ENCODE measurements at regions not wholly inside any gene's neighbourhood (a gene's known extent, or its start where the extent isn't known, plus 50 kb on each side); places are given as distances from the start of the nearest gene placed in this dataset.

DNA sequence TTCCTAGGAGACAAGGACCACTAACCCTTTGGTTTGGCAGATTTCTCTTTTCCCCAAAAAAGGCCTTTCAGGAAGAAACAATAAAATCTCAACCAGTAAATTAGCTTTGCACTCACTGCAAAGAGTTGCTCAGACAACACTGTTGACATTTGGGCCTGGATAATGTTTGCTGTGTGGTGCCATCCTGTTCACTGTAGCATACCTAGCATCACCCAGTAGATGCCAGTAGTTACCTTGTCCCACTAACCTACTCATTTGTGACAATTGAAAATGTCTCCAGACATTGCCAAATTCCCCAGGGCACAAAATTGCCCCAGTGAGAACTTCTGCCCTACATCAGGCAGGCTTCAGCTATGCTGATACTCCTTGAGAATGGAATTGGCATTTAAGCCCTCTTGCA lies 177.0 kb upstream of the ERCC4 start:
- no peak for DNase-seq

DNA sequence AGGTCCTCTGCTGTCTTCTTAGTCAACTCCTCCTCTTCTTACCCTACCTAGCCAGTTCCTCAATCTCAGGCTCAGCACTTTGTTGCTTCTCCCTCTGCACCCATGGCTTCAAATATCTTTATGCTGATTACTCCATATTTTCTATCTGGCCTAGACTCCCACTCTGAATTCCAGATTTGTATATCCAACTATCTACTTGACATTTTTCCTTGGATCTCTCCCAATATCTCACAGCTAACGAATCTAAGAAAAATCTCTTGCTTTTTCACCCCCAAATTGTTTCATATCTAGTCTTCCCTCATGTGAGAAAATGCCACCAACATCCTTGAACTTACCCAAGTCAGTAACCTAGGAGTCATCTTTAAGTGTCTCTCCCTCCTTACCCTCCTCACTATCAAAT lies 176.4 kb upstream of the ERCC4 start:
- no peak for DNase-seq

DNA sequence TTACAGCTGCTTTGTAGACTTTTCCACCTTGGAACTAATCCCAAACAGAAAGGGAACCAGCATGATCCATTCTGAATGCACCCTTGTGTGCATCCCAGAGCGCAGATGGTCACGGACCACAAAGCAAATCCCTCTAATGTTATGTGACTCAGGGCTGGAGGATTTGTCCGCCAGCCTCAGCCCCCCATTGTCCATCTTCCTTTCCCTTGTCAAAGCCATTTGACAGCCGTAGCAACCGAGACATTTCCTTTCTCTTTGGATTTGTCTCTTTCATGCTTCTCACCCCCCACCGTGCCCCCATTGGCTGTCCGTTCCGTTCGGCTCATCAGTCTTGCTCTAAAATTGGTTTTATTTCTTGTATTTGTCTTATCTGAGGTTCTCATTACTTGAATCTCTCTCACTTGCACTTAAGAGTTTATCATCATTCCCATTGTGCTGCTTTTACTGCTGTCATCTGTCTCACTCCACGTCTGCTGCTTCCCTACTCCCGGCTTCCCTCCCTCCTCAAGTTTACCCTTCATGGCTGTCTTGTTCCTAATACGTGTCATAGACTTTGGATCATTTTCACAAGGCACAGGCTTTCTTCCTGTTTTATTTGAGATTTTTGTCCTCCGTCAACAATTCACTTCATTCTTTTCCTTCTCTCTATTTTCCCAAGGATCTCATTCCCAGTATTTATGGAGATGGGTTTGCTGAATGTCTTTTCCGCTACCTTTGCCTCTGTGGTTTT lies 163.4 kb upstream of the ERCC4 start:
- DNase-seq: no peak

DNA sequence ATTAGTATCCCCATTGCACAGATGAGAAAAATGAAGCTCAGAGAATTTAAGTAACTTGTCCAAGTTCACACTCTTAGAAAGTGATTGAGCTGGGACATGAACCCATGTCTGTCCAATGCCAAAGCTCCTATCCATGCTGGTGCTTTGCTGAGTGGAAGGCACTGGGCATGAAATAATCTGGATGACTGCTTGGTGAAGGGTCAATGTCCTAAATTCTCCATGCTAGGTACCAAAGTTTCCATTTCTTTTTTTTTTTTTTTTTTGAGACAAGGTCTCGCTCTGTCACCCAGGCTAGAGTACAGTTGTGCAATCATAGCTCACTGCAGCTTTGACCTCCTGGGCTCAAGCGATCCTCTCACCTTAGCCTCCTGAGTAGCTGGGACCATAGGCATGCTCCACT lies 153.6 kb upstream of the ERCC4 start:
- no peak for DNase-seq

DNA sequence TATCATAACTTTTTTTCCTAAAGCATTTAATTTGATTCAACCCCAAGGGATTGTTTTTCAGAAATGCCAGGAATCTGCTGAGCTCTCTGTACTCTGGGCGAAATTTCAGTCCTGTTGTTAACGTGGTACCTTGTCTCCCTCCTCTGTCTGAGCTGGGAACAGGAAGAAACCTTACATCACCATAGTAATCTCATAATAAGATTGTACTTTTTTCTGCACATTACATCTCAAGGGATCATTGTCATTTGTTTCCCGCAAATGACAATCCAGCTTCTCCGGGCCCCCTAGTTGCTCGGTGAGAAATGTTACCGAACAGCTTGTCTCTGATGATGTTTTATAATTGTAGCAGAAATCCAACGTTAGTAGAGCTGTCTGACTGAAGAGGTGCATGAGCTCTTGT lies 152.7 kb upstream of the ERCC4 start:
- no peak for DNase-seq

DNA sequence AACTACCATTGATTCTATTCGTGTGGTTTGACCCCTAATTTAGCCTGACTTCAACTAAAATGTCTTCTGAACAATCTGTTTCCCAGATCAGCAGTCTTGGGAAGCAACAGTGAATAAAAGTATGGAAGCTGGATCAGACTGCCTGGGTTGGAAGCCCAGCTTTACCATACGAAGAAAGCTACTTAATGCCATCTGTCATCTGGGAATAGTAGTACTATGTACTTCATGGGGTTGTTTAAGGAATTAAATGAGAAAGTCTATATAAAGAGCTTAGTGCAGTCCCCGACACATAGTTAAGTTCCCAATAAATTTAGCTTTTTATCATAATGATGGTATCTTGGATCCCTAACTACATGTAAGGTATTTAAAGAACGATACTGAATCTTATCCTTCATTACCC lies 151.5 kb upstream of the ERCC4 start:
- DNase-seq: no peak

DNA sequence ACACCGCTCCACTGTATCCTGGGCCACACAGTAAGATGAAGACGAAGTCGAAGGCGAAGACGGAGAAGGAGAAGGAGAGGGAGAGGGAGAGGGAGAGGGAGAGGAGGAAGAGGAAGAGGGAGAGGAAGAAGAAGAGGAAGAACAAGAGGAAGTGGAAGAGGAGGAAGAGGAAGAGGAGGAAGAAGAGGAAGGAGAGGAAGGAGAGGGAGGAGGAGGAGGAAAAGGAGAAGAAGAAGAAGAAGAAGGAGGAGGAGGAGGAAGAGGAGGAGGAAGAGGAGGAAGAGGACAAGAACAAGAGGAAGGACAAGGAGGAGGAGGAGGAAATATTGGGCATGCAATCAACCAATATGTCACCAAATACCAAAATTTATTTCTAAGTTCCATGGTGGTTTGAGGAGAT lies 149.5 kb upstream of the ERCC4 start:
- no peak for DNase-seq

DNA sequence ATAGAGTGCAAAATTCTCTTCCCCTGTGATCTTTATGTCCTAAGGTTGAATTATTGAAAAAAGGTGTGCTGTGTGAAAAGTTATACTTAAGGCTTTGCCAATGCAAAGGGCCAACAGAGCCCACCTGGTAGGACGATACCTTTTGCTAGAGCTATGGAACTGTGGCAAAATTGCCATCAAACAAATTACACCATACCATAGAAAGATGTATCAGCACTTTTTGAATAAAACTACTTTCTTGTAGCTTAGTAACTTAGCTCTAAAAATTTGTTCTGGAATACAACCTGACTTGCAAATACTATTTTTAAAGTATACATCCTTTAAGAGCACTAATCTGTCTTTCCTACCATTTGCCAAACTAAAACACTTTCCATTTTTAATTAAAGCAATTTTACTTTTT lies 147.2 kb upstream of the ERCC4 start:
- DNase-seq: no peak

DNA sequence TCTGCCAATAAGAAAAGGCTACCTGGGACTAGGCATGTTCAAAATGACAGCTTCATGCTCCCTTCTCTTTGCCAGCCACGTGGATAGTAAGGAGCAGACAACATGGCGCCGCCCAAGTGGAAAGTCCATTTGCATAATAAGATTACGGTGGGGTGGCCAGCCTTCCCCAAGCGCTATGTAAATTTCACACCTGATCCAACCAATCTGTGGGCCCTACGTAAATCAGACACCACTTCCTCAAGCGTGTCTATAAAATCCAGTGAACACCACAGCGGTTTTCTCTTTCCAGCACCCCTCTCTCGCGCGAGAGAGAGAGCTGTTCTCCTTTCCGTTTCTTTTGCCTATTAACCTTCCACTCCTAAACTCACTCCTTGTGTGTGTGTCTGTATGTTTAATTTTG lies 140.3 kb upstream of the ERCC4 start:
- no peak for DNase-seq

DNA sequence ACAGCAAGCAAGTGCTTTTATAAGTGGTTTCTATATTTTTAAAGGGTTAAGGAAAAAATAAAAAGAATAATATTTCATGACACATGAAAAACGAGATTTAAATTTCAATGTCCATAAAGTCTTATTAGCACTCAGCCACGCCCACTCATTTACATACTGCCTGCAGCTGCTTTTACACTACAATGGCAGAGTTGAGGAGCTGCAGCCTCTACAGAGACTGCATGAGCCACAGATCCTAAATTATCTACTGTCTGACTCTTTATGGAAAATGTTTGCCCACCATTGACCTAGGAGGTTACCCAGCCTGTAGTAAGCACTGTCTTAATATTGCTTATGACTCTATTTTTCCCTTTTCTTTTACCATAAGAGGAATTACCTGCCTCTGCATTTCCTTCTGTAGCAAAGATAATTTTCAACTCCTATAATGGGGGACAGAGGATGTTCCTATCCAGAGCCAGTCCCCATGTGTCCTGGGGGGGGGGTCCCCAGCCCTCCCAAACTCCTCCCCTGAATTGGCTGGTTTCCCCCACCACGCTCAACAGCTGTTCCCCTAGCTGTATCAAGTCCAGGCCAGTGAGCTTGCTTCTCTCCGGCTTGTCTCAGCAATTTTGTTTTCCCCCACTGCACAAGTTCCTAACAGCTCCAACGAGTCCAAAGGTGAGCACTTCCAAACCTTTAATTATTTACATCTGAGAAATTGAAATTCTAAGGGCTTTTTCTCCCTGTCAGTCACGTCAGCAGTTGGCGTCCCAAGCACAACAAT lies 139.4 kb upstream of the ERCC4 start:
- no peak for DNase-seq

DNA sequence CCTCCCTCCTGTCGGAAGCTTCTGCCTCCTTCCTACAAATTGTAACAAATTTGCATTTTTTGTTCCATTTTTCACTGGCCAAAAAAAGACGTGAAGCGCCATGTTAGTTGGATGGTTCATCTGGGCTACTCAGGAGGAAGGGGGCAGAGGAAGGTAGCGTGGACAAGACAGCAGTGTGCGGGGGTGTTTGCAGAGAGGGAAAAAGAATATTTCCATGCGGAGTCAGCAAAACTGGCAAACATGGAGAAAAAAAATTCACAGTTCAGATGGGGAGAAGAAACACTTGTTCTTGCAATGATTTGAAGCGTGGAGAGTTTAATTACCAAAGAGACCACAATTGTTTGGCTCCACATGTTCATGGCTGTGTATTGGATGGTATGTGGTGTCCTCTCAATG lies 138.8 kb upstream of the ERCC4 start:
- no peak for DNase-seq

DNA sequence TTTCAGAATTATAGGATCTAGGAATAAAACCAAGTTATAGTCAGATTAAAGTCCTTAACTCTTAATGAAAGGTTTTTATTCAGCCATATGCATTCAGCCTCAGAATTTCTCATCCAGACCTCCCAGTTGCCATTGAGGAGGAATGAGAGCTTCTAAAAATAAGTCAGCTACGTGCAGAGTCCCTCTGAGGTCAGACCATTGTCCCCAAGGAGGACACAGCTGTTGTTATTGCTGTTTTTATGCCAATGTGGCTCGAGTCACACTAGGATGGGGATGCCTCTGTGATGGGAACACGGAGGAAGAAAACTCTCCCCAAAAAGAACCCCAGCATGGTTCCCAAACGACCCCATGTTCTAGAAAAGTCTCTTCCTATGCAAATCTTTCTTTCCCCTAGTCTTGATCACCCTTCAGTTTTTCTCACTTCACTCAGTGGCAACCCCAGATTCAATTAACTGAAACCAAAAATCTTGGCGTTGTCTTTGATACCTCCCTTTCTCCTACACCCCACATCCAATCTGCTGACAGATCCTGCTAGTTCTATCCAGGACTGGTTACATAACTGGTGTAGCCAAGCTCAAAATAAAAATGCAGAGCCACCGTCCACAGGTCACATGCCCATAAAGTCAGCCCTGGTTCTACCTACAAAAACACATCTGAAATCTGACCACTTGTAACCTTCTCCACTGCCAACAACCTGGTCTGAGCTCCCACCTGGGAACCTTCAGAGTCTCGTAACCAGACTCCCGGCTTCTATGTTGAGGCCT lies 138.2 kb upstream of the ERCC4 start:
- no peak for DNase-seq

DNA sequence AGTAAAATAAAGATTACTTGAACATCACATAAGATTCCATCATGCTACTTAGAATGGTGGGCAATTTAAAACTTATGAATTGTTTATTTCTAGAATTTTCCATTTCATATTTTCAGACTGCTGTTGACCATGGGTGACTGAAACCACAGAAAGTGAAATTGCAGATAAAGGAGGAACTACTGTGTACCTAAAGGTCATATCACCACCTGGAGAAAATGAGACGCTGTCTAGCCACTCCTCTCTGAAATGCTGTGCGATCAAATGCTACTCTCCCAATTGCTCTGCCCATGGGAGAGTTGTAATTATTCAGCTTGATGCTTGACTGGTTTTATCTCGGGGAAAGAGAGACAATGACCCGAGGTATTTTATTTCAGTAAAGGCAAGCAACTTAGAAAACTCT lies 128.9 kb upstream of the ERCC4 start:
- DNase-seq: no peak

DNA sequence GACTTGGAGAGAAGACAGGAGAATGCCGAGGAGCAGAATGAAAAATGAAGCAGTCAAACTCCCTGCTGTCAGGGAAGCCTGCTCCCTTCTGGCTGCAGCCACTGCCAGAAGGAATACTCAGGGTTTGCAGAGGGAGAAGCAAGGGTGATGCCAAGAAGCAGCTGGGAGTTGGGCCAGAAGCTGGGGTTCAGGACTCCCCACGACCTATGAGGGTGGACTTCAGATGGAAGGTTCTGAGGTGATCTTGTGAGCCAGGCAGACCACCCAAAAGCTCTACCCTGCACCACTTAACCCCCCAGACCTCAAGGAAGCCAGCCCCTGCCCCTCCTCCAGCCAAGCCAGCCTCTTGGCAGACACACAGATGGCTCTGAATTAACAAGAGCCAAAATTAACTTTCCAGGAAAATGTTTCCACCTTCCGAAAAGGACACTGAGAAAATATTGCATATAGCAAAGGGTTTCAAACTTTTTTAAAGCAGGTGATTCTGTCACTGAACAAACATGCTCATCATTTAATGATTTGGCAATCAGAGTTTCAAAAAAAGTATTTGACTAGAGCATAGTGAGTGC lies 126.0 kb upstream of the ERCC4 start:
- DNase-seq: no peak

DNA sequence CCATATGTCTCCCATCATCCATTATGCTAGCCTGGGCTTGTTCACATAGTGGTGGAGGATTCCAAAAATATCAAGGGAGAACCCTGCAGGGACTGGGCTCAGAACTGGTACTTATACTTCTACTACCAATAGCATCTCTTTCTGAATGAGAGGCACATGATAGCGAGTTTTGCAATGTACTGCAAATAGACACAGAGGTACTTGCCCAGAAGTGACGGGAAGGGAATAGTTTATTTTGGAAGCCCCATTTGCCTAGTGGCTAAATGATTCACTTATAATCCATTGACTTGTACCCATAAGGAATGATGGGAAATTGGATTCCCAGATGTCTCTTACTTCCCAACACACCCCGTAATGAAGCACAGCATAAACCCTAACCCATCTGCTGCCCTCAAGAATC lies 124.8 kb upstream of the ERCC4 start:
- no peak for DNase-seq

DNA sequence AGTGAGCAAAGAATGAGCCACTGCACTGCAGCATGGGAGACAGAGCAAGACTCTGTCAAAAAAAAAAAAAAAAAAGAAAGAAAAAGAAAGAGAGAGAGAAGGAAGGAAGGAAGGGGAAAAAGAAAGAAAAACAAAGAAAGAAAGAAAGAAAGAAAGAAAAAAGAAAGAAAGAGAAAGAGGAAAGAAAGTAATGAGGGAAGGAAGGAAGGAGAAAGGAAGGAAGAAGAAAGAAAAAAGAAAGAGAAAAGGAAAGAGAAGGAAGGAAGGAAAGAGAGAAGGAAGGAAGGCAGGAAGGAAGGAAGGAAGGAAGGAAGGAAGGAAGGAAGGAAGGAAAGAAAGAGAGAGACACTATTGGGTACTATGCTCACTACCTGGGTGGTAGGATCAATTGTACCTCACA lies 122.2 kb upstream of the ERCC4 start:
- no peak for DNase-seq

DNA sequence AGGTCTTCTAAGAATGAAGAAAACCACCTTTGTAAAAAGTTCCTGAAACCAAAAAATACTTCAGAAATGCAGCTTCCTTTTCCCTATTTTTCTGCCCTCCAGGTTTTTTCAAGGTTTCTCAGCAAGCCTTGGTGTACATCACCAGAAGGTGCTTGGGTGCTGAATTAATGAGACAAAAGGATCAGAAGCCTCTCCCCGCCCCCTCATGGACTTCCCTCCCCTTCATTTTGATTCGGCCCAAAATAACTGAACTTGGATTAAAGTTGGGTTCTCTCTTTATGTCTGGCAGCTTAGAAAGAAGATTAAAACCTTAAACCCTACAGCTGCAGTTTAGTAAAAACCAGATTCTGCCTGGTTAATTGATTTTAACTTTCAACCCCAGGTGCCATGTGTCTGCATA lies 121.7 kb upstream of the ERCC4 start:
- DNase-seq: no peak

DNA sequence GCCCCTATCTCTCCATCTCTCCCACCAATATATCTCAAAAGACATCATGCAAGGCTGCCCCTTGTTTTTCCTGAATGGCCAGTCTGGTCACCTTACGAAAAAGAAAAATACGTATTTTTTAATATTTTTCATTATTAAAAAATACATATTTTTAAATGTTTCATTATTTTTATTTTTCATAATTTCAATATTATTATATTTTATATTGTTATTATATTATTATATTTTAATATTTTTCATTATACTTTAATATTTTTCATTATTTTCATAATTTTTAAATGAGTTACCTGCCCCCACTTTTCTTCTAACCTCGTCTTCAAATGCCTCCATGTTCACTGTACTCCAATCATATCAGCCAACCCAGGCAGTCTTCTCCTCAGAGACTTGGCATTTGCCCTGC lies 116.0 kb upstream of the ERCC4 start:
- no peak for DNase-seq

DNA sequence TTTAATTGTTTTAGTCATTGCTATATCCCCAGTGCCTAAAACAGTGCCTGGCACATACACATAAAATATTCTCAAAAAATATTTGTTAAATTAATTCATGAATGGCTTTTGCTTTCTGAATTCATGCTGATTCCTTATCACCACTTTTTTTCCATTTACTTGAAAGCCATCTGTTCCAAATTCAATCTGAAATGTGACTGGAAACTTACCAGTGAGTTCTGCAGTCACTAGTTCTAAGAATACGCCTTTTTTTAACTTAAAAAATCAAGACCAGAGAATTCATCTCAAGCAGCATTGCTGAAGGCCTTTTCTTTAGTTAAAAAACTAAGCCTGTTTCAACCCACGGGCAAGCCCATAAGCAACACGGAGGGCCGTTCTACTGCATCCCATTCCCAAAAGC lies 114.0 kb upstream of the ERCC4 start:
- no peak for DNase-seq

DNA sequence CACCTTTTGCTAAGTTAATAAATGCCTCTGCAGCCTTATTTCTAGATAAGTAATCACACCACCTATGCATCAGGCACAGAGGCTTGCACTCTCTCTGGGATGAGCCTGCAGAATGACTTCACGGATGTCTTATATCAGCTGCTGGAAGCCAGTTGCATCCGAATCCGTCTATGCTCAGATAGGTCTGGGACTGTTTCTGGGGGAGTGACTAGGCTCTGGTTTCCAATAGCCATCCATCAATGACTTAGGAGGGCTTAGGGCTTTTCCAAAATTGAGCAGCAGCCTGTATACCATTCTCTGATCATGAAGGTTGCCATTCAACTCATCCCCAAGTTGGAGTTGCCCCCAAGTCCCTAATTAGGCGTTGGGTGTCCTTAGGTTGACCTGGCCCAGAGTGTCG lies 113.3 kb upstream of the ERCC4 start:
- DNase-seq: no peak

DNA sequence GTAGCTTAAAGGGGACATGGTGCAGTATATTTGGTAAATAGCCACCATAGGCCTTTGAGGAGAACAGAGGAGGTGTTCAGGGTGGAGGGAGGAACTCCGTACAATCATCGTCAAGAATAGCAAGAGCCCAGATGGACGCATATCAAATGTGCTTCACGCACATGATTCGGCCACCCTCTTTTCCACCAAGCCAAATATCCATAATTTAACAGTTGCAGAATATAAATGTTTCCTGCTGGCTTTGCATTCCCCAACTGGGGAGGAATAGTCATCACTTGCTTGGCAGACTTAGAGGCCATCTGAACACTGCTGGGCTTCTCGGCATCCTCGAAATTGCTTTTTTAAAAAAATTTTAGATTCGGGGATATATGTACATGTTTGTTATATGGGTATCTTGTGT lies 111.9 kb upstream of the ERCC4 start:
- no peak for DNase-seq

DNA sequence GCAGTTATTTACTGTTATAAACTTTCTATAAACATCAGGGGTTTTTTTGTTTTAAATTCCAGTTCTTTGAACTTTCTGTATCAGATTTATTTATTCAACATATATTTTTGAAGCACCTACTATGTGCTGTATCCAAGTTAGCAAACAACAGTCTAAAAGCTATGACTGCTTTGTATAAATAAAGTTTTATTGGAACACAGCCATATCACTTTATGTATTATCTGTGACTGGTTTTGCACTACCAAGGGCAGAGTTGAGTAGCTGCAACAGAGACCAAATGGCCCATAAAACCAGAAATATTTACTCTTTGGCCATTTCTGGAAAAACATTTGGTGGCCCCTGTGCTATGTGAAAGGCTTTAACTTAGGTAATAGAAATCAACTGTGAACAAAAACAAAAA lies 110.2 kb upstream of the ERCC4 start:
- no peak for DNase-seq

DNA sequence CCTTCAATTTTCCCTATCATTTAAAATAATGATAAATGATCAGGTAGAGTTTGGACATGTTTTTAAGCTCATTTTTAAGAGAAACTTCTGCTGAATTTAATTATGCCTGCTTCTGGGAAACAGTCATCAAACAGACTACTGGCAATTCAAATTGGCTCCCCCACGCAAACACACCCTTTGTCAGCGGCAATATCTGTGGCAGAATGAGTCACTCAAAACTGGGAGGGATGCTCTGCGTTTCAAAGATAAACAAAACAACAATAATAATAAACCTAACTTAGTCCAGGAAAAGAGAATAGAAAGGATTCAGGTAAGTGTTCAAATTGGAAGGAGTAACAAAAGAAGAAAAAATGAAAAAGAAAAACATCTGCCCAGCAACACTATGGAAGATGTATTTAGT lies 108.1 kb upstream of the ERCC4 start:
- no peak for DNase-seq

DNA sequence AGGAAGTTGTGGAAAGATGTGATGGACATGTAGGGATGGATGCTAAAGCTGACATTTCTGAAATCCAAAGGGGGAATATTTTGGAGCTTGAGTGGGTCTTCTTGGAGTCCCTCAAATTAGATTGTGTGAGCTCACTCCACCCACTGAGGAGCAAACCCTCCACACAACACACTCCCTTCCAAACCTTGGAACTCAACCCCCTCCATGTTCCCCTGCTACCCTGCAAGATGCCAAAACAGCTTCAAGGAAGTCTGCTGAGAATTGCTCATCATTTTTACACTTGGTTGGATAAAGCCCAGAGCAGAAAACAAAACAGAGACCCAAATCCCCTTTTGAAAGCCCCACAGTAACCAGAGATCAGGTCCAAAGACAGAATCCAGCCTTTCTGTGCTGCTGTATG lies 103.3 kb upstream of the ERCC4 start:
- DNase-seq: no peak
